Astrocyte of the spinal cord (primary cell): ENCODE measurements at regions not wholly inside any gene's neighbourhood (a gene's known extent, or its start where the extent isn't known, plus 50 kb on each side); places are given as distances from the start of the nearest gene placed in this dataset.

Source experiments
- DNase-seq: peaks from one replicate; pipeline ENCODE4 v3.0.0; 2011; ENCODE audit warnings: low read depth, low spot score
- H3K4me3 ChIP-seq: 2 replicates; pipeline ENCODE4 v1.5.1; 2011; ENCODE audit warnings: low read depth, mild to moderate bottlenecking, low read length, moderate library complexity
- CTCF ChIP-seq: IDR thresholded peaks from 2 replicates; pipeline ENCODE4 v1.5.1; 2012; ENCODE audit warnings: low read depth, mild to moderate bottlenecking, low read length, inconsistent platforms
- in situ Hi-C: cut with HindIII; loops from 2 replicates; pipeline ENCODE4 v1.10.0; 2017; ENCODE audit warnings: low sequenced_read_pairs

- in situ Hi-C loops: no loop called here
- TF ChIP-seq CTCF: no peak
Measured at GRCh38 chr6:85026021-85026420, 261.6 kb upstream of the TBX18 start.

GRCh38 chr6:85023721-85024120 lies 259.3 kb upstream of the TBX18 start:
- DNase-seq: no peak

More at GRCh38 chr6:85026021-85026420, 261.6 kb upstream of the TBX18 start:
- no peak for DNase-seq
- no peak overlapping the region for H3K4me3 ChIP-seq

GRCh38 chr6:85017352-85017751 lies 253.0 kb upstream of the TBX18 start:
- in situ Hi-C loops: no loop called here
- no peak for TF ChIP-seq CTCF
- no peak overlapping the region for H3K4me3 ChIP-seq
- no peak for DNase-seq

More at GRCh38 chr6:85023721-85024120, 259.3 kb upstream of the TBX18 start:
- TF ChIP-seq CTCF: no peak
- in situ Hi-C loops: no loop called here
- no peak overlapping the region for H3K4me3 ChIP-seq

GRCh38 chr6:85016726-85017125 lies 252.3 kb upstream of the TBX18 start:
- H3K4me3 ChIP-seq: no peak overlapping the region
- no peak for TF ChIP-seq CTCF
- in situ Hi-C loops: no loop called here
- no peak for DNase-seq

GRCh38 chr6:85015396-85015990 lies 251.1 kb upstream of the TBX18 start:
- peak; percentile 78 for DNase-seq
- in situ Hi-C loops: no loop called here
- TF ChIP-seq CTCF: peak; percentile 94
- H3K4me3 ChIP-seq: no peak overlapping the region

- no peak for DNase-seq
- no peak overlapping the region for H3K4me3 ChIP-seq
- TF ChIP-seq CTCF: no peak
- in situ Hi-C loops: no loop called here
Measured at GRCh38 chr6:85010865-85011264, 246.5 kb upstream of the TBX18 start.
